NB4 (cell line): ENCODE measurements at regions not wholly inside any gene's neighbourhood (a gene's known extent, or its start where the extent isn't known, plus 50 kb on each side); places are given as distances from the start of the nearest gene placed in this dataset.

Source experiments
- CTCF ChIP-seq: IDR thresholded peaks from one replicate; pipeline ENCODE4 v1.5.1; 2012; ENCODE audit warnings: low read depth, low read length
- POLR2A ChIP-seq: IDR thresholded peaks from 2 replicates; pipeline ENCODE4 v1.6.1; 2011; ENCODE audit warnings: mild to moderate bottlenecking; ENCODE audit not compliant: insufficient read length; ENCODE audit errors: extremely low read depth

GRCh38 chr1:76746206-76746605 lies 121.1 kb upstream of the ST6GALNAC5 start:
- TF ChIP-seq CTCF, result no peak
- TF ChIP-seq POLR2A, result no peak
